Kidney (tissue), 13 donors: ENCODE measurements at regions not wholly inside any gene's neighbourhood (a gene's known extent, or its start where the extent isn't known, plus 50 kb on each side); places are given as distances from the start of the nearest gene placed in this dataset.

Experiments
- DNase-seq, 5 donors: peaks; one replicate each; pipeline ENCODE4 v3.0.0-alpha.2; 2013 to 2020
- FAIRE-seq: peaks from 2 replicates; lab custom pipeline; 2012; peaks lifted over from hg19 to GRCh38; lab: Jason Lieb, UNC
- H3K27ac ChIP-seq, 2 donors: one replicate each; pipeline ENCODE4 v1.7.0; 2013; ENCODE audit warnings: low read depth in 2 of 2, low read length in 2 of 2, inconsistent platforms in 1 of 2
- H3K27me3 ChIP-seq: one replicate; pipeline ENCODE4 v1.7.1; 2013; ENCODE audit warnings: low read length, inconsistent platforms; ENCODE audit not compliant: control insufficient read depth, insufficient read depth
- H3K36me3 ChIP-seq, 3 donors: one replicate each; pipeline versions ENCODE4 v1.7.0 to v1.7.1; 2013; ENCODE audit warnings: low read length in 3 of 3, control low read depth in 1 of 3, inconsistent platforms in 1 of 3; ENCODE audit not compliant: insufficient read depth in 3 of 3, control insufficient read depth in 2 of 3
- H3K4me1 ChIP-seq, 3 donors: one replicate each; pipeline versions ENCODE4 v1.7.0 to v1.7.1; 2013; ENCODE audit warnings: low read length in 3 of 3, inconsistent platforms in 1 of 3, low read depth in 1 of 3; ENCODE audit not compliant: control insufficient read depth in 2 of 3, insufficient read depth in 2 of 3
- H3K4me3 ChIP-seq, 3 donors: one replicate each; pipeline versions ENCODE4 v1.7.0 to v1.8.1; 2013; ENCODE audit warnings: low read length in 3 of 3, control low read depth in 1 of 3, inconsistent platforms in 1 of 3
- H3K9ac ChIP-seq, 3 donors: one replicate each; pipeline versions ENCODE4 v1.7.0 to v1.7.1; 2013; ENCODE audit warnings: low read length in 3 of 3, control low read depth in 1 of 3, inconsistent platforms in 1 of 3
- H3K9me3 ChIP-seq, 3 donors: one replicate each; pipeline versions ENCODE4 v1.7.0 to v1.7.1; 2013; ENCODE audit warnings: low read length in 3 of 3, control low read depth in 1 of 3, inconsistent platforms in 1 of 3; ENCODE audit not compliant: control insufficient read depth in 2 of 3, insufficient read depth in 1 of 3
- intact Hi-C: fragments of 100-400 bp; cut with DNase I; formaldehyde crosslinking; loops from one replicate; pipeline ENCODE4 v1.11.1; 2022
- TF ChIP-seq, protein P1 (sequence below): IDR thresholded peaks from 3 replicates; pipeline ENCODE4 v1.5.1; 2012; ENCODE audit warnings: mild to moderate bottlenecking, moderate library complexity, borderline replicate concordance; ENCODE audit not compliant: insufficient read depth; ENCODE audit errors: extremely low read depth
- donor health status: control.
- donor health status: control.
- donor health status: control.
- donor health status: control.
- donor health status: control.
- donor health status: DM: yes; HTN: yes; CAD: no.
- donor health status: Normal renal cell carcinoma (clear cell type).

DNA sequence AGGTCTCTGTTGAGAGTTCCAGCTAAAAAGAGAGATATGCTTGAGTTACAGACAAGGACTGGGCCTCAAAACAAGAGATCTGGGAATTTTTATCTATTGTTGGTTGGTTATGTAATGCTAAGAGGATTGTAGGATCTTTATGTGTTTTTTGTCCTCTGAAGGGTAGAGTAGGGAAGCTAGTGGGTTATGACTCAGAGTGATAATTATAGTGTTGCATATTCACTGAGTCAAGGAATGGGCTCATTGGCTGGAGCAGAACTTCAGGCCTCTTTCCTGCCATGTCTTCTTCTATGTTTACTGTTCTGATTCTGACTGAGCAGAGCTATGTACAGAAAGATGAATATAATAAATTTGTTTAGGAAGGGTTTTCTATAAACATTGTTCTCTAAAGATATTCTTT, 66.1 kb upstream of the NOX3 start:
- no peak overlapping the region for H3K9ac ChIP-seq
- no peaks in the 10 kb centered on the region for H3K36me3 ChIP-seq
- H3K4me1 ChIP-seq = no peaks in the 10 kb centered on the region
- no peak overlapping the region for H3K4me3 ChIP-seq
- DNase-seq (no peak), FAIRE-seq (no peak)
- H3K27ac ChIP-seq = no peak overlapping the region
- no peaks in the 10 kb centered on the region for H3K9me3 ChIP-seq
- intact Hi-C loops = no loop called here
- TF ChIP-seq, protein P1, sequence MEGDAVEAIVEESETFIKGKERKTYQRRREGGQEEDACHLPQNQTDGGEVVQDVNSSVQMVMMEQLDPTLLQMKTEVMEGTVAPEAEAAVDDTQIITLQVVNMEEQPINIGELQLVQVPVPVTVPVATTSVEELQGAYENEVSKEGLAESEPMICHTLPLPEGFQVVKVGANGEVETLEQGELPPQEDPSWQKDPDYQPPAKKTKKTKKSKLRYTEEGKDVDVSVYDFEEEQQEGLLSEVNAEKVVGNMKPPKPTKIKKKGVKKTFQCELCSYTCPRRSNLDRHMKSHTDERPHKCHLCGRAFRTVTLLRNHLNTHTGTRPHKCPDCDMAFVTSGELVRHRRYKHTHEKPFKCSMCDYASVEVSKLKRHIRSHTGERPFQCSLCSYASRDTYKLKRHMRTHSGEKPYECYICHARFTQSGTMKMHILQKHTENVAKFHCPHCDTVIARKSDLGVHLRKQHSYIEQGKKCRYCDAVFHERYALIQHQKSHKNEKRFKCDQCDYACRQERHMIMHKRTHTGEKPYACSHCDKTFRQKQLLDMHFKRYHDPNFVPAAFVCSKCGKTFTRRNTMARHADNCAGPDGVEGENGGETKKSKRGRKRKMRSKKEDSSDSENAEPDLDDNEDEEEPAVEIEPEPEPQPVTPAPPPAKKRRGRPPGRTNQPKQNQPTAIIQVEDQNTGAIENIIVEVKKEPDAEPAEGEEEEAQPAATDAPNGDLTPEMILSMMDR = no peak
- no peaks in the 10 kb centered on the region for H3K27me3 ChIP-seq

- TF ChIP-seq, protein P1 = no peak
- intact Hi-C loops = no loop called here
Observed at GRCh38 chr6:155520078-155520477, 64.4 kb upstream of the NOX3 start.

DNA sequence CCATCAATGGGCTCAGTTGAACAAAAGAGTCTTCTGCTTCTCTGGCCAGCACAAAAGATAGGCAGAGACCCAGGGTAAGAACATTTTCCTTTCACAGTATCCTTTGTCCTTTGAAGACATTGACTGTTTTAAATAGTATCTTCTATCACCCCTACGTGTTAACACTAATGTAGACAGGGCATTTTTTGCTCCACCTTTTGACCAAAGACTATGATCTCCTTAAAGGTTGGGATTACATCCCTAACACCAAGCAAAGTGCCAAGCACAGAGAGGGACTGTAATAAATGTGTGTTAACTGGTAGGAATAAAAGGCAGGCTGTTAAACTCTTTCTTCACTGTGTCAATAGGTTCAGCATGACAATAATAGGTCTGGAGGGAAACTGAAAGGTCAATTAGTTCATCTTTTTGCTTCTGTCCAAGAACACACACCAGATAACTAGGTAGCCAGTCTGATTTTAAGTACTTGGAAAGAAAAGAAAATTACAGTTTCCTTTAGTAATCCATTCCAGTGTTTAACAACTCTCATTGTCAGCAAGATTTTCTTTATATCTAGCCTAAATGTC, 63.6 kb upstream of the NOX3 start:
- DNase-seq (no peak), FAIRE-seq (no peak)
- H3K36me3 ChIP-seq = no peaks in the 10 kb centered on the region
- no peak overlapping the region for H3K27ac ChIP-seq
- H3K4me1 ChIP-seq = no peaks in the 10 kb centered on the region
- no peak overlapping the region for H3K9ac ChIP-seq
- intact Hi-C loops = no loop called here
- TF ChIP-seq, protein P1 = no peak
- no peaks in the 10 kb centered on the region for H3K9me3 ChIP-seq
- no peak overlapping the region for H3K4me3 ChIP-seq
- H3K27me3 ChIP-seq = no peaks in the 10 kb centered on the region

More at GRCh38 chr6:155520078-155520477, 64.4 kb upstream of the NOX3 start:
- DNase-seq (no peak), FAIRE-seq (no peak)
- H3K4me3 ChIP-seq = no peak overlapping the region
- no peak overlapping the region for H3K27ac ChIP-seq
- no peaks in the 10 kb centered on the region for H3K27me3 ChIP-seq
- no peaks in the 10 kb centered on the region for H3K9me3 ChIP-seq
- no peaks in the 10 kb centered on the region for H3K4me1 ChIP-seq
- H3K36me3 ChIP-seq = no peaks in the 10 kb centered on the region
- no peak overlapping the region for H3K9ac ChIP-seq

- Histone ChIP-seq H3K9me3 (no peaks in the 10 kb centered on the region), H3K4me3 (no peak overlapping the region), H3K36me3 (no peaks in the 10 kb centered on the region), H3K4me1 (no peaks in the 10 kb centered on the region), H3K9ac (no peak overlapping the region), H3K27ac (no peak overlapping the region), H3K27me3 (no peaks in the 10 kb centered on the region)
- intact Hi-C loops = no loop called here
- FAIRE-seq = no peak
- no peak for DNase-seq
- TF ChIP-seq, protein P1 = no peak
Observed at GRCh38 chr6:155517294-155517693, 61.7 kb upstream of the NOX3 start.
